GM10248 (cell line): ENCODE measurements at regions not wholly inside any gene's neighbourhood (a gene's known extent, or its start where the extent isn't known, plus 50 kb on each side); places are given as distances from the start of the nearest gene placed in this dataset.
"Not testable (repeated sequence)": the region's sequence is repeated elsewhere in the genome, so short reads cannot be mapped to it uniquely, and the experiment has no call there.

ENCODE experiments used
- CTCF ChIA-PET: fragments of 300-600 bp; sonication (Branson Sonifier 250); formaldehyde crosslinking; extraction: SDS; loops from one replicate; lab custom pipeline; 2021; ENCODE audit warnings: antibody characterized with exemption; lab: Yijun Ruan, JAX
- POLR2A ChIA-PET: fragments of 350-650 bp; sonication (Branson Sonifier 250); formaldehyde crosslinking; extraction: SDS; loops from one replicate; lab custom pipeline; 2020; ENCODE audit warnings: antibody characterized with exemption; lab: Yijun Ruan, JAX
- DNase-seq: peaks from one replicate; pipeline ENCODE4 v3.0.0; 2012; ENCODE audit errors: extremely low spot score
- CTCF ChIP-seq: IDR thresholded peaks from 2 replicates; pipeline ENCODE4 v1.5.1; 2012; ENCODE audit warnings: mild to moderate bottlenecking, low read depth; ENCODE audit errors: extremely low read depth, missing control alignments, control extremely low read depth

DNA sequence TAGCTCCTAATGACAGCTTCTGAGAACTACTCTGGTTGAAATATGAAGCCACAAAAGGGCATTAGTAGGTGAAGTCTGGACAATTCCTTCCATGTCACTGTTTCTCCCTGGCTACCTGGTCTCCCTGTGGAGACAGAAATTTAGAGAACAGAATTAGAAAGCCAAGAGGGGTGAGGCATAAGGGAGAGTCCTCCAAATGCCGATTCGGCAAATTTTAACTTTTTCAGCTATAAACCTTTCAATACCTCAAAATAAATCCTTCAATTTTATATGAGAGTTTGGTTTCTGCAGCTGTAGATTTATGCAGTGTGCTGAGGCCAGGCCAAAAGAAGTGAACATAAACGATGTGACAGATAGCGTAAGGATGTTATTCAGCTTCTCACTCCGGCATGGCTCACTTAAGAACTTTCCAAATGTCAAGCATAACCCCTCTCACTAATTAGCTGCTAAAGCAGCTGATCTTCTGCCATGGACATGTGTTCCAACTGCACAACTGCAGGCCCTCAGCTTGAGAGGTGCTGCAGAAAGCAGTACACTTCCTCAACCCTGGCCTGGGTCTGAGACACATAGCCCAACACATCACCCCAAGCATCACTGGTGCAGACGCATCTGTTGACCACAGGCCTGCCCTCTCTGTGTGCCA is 247.9 kb upstream of the SOX9 start:
- POLR2A ChIA-PET, result no interaction called here
- no peak for DNase-seq
- CTCF ChIA-PET, result interaction anchor here (1.2 kb wide), 1 partner anchor 9 kb away, joined by 3 read pairs; no protein-coding TSS in a partner anchor
- no peak for TF ChIP-seq CTCF

GRCh38 chr17:71874773-71875172 is 246.0 kb upstream of the SOX9 start:
- POLR2A ChIA-PET, DNase-seq, CTCF ChIA-PET: not testable (repeated sequence)

DNA sequence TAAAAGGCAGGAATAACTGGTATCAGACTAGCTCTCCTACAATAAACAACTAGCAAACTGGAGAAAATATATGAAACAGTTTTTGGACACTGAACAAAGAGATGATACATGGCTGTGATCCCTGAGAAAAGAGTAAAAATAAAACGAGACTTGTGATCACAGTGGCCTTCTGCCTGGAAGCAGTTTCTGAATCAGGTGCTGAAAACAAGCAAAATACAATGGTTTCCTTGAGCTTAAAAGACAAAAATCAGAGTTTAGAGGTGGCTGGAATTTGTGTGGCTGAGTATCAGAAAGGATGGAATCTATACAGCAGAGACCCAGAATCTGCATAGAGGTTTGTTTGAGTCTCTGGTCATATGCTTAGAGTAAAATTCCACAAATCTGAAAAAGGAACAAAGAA is 242.5 kb upstream of the SOX9 start:
- TF ChIP-seq CTCF, result no peak
- ChIA-PET CTCF (no interaction called here), POLR2A (no interaction called here)
- no peak for DNase-seq

DNA sequence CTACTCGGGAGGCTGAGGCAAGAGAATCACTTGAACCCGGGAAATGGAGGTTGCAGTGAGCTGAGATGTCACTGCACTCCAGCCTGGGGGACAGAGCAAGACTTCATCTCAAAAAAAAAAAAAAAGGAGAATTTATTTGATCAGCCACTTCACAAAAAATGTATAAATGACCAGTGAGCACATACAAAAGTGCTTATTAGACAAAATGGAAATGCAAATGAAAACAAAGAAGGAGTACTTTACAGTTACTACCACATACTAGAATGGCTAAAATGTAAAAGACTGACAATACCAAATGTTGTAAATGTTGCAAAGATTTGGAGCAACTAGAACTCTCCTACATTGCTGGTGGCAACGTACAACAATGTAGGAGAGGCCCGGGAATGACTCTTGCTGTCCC is 241.8 kb upstream of the SOX9 start:
- TF ChIP-seq CTCF, result no peak
- CTCF ChIA-PET, result no interaction called here
- DNase-seq, result no peak
- POLR2A ChIA-PET, result no interaction called here

DNA sequence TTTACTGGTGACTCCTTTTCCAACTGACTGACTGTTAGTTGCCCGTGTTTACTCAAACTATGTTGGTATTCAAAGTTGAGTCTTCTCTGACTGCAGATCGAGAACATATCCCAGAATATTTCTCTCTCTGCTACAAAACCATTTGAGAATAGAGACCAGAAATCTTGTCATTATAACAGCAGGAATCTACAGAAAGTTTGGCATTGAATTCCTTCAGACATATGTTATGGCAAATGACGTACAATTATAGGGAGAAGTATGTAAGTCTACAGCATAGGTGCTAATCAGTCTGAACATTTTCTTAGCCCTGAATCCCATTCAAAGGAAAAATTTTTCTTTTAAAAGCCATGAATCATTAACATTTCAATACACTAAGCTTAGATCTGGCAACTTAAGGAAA is 239.8 kb upstream of the SOX9 start:
- TF ChIP-seq CTCF, result no peak
- ChIA-PET CTCF (interaction anchor here (1.2 kb wide), 1 partner anchor 229 kb away, joined by 3 read pairs; no protein-coding TSS in a partner anchor), POLR2A (no interaction called here)
- no peak for DNase-seq

GRCh38 chr17:71881581-71881980 is 239.2 kb upstream of the SOX9 start:
- POLR2A ChIA-PET, result interaction anchor here (0.6 kb wide), 1 partner anchor 239 kb away, joined by 5 read pairs; the partner anchor contains the start of gene SOX9
- TF ChIP-seq CTCF, result no peak
- CTCF ChIA-PET, result interaction anchor here (0.7 to 1.2 kb wide), 2 partner anchors 9 to 229 kb away, joined by 3 read pairs; no protein-coding TSS in a partner anchor
- DNase-seq, result no peak

DNA sequence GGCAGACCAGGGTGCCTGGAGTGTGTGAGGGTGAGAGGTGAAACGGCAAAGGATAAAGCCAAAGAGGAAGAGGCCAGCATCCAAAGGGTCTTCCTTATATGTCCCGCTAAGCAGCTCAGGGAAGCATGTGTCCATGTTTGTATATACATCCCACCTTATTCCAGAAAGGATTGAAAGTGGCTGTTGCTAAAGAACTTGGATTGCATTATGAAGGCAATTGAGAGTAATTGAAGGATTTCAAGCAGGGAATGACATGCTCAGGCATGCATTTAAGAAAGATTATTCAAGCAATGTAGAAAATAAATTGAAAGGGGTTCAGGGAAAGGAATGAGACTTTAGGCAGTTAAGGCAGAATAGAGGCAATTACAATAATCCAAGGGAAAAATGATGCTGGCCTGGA is 237.6 kb upstream of the SOX9 start:
- TF ChIP-seq CTCF, result no peak
- CTCF ChIA-PET, result interaction anchor here (1.3 kb wide), 1 partner anchor 55 kb away, joined by 3 read pairs; no protein-coding TSS in a partner anchor
- POLR2A ChIA-PET, result no interaction called here

More for the DNA sequence above, 237.6 kb upstream of the SOX9 start:
- no peak for DNase-seq
